ENCODE measurements at regions not wholly inside any gene's neighbourhood (a gene's known extent, or its start where the extent isn't known, plus 50 kb on each side); places are given as distances from the start of the nearest gene placed in this dataset.

GRCh38 chr1:80827666-80828065 is 973.1 kb upstream of the ADGRL2 start:
- Histone ChIP-seq H2BK120ac (replicated peaks; ENCODE audit: low read depth, low read length) (no peak overlapping the region), H3K36me3 (ENCODE audit: control insufficient read depth in 2 of 4, insufficient read depth in 4 of 4, low read length in 3 of 4) (no peaks in the 10 kb centered on the region), H3K9me3 (ENCODE audit: insufficient read depth in 2 of 2, low read depth in 1 of 2, low read length in 1 of 2) (0 out of 4 replicates have a peak, but pooled peaks cover 0 to 2% of the 10 kb centered on the region in 2 experiments), H4K91ac (replicated peaks; ENCODE audit: insufficient read length, low read length) (no peak overlapping the region), H3K27me3 (replicated peaks in 1 of 4; ENCODE audit: control insufficient read depth in 3 of 4, extremely low read depth in 1 of 4, insufficient read depth in 3 of 4, low read length in 3 of 4) (peaks cover 0 to 1% (median 0%) of the 10 kb centered on the region in 4 experiments; a peak in 1 of 7 replicates), H2BK20ac (ENCODE audit: low read length) (no peak overlapping the region), H3K18ac (ENCODE audit: extremely low read depth, low read length) (no peak overlapping the region), H3K14ac (ENCODE audit: insufficient read length) (no peak overlapping the region), H2BK5ac (ENCODE audit: low read depth, low read length) (no peak overlapping the region), H2AK5ac (ENCODE audit: low read depth, low read length) (no peak overlapping the region), H4K20me1 (replicated peaks in 1 of 2; ENCODE audit: control insufficient read depth in 1 of 2, insufficient read depth in 2 of 2, low read length in 2 of 2) (no peaks in the 10 kb centered on the region), H2BK15ac (ENCODE audit: low read length) (no peak overlapping the region), H3K56ac (replicated peaks; ENCODE audit: insufficient read length, low read depth, low read length) (no peak overlapping the region), H3K79me1 (ENCODE audit: low read depth, low read length) (no peaks in the 10 kb centered on the region), H3K4me1 (replicated peaks in 1 of 4; ENCODE audit: control insufficient read depth in 3 of 4, insufficient read depth in 4 of 4, low read length in 3 of 4) (no peaks in the 10 kb centered on the region), H3K9ac (replicated peaks in 1 of 4; ENCODE audit: extremely low read depth in 1 of 4, low read depth in 3 of 4, low read length in 3 of 4) (no peak overlapping the region), H3K4me3 (ENCODE audit: extremely low read depth in 1 of 4, insufficient read depth in 2 of 4, low read depth in 3 of 4, low read length in 4 of 4) (no peak overlapping the region), H3K4ac (replicated peaks; ENCODE audit: insufficient read length, low read depth, low read length) (no peak overlapping the region), H2AFZ (ENCODE audit: low read length) (no peak overlapping the region), H4K5ac (ENCODE audit: insufficient read length, low read depth, low read length) (no peak overlapping the region), H3K23ac (ENCODE audit: insufficient read length) (no peak overlapping the region), H2BK12ac (ENCODE audit: low read depth, low read length) (no peak overlapping the region), H3K27ac (ENCODE audit: low read depth, low read length) (no peak overlapping the region), H3K4me2 (ENCODE audit: insufficient read depth in 1 of 2, low read depth in 2 of 2, low read length in 2 of 2) (no peak overlapping the region), H4K8ac (ENCODE audit: extremely low read depth, insufficient read depth, low read length) (no peak overlapping the region), H3K79me2 (ENCODE audit: control insufficient read depth in 1 of 2, insufficient read depth in 2 of 2, low read length in 2 of 2) (no peaks in the 10 kb centered on the region), H3K23me2 (ENCODE audit: low read depth, low read length) (no peaks in the 10 kb centered on the region)
- DNase-seq (ENCODE audit: low read depth in 1 of 2, low spot score in 2 of 2) (no peak), FAIRE-seq (no peak)
- TF ChIP-seq CREB1 (IDR thresholded peaks at IDR 0.05), result no peak
- 93% methylated on average over 3 of the region's 3 CpGs; no CpG with 5 or more reads in 1 of the 2 experiments for WGBS, 2 experiments (ENCODE audit: extremely low coverage in 1 of 2, insufficient coverage in 1 of 2, insufficient read length in 1 of 2, insufficient replicate concordance in 2 of 2, low coverage in 1 of 2, low lambda C conversion rate in 2 of 2, missing lambda C conversion rate in 1 of 2)
- CTCF ChIA-PET (ENCODE audit: partially characterized antibody), result no interaction called here
- POLR2A ChIA-PET (ENCODE audit: partially characterized antibody), result no interaction called here

All from H1 (cell line).